Kidney tubule cell (primary cell): ENCODE measurements at regions not wholly inside any gene's neighbourhood (a gene's known extent, or its start where the extent isn't known, plus 50 kb on each side); places are given as distances from the start of the nearest gene placed in this dataset.
A peak's percentile ranks its signal among the peaks of the same experiment; 100 is the strongest.
"Not testable (repeated sequence)": the region's sequence is repeated elsewhere in the genome, so short reads cannot be mapped to it uniquely, and the experiment has no call there.

ENCODE experiments used
- DNase-seq: peaks from one replicate; pipeline ENCODE4 v3.0.0-alpha.2; 2018; ENCODE audit warnings: low spot score

DNA sequence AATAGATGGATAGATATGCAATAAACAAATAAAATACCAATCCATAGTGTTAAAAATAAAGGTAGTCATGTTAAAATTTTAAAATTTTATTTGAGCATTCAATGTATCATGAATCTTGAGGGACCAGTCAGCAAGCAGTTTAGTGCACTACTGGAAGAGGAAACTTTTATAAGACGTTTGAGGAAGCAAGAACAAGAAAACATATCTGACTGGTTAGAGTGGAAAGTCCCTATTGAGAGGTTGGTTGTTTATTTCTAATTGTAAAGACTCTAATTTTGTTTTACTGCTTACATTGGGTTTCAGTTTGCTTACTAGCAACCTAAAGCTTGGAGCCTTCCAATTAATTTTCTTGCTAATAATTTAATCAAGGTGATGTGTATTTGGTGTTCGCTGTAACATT is 786.2 kb downstream of the RAB28 start:
- no peak for DNase-seq

DNA sequence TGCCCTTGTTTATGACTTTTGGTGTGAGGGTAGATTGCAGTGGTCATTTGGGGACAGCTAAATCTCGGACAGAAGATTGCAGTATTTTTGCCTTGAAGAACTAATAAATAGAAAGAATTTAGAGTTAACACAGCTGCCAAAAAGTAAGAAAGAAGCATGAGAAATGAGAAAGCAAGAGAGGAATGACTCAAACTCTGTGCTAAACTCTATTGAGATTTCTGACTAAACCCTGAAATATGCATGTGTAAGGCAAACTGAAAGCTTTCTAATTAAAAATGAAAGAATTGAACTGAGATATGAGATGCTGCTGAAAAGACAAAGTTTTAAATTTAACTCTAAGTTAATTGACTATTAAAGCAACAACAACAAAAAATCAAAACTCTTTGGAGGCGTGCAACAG is 791.3 kb downstream of the RAB28 start:
- DNase-seq: no peak

DNA sequence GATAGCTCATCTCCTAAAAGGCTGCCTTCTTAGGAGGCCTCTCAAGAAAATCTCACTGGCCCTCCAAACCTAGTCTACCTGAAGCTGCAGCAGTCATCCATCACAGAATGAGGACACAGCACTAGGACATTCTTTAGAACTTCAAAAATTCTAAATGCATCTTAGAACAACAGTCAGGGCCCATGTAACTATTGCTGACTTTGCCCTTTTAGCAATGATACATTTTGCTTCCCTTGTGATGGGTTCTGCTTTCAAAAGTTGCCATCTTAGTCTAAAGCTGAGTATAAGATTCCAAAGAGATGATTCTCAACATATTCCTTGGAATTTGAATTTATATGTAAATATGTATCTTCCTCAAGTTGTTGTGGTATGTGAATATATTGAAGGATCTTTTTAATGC is 793.0 kb downstream of the RAB28 start:
- DNase-seq: no peak

DNA sequence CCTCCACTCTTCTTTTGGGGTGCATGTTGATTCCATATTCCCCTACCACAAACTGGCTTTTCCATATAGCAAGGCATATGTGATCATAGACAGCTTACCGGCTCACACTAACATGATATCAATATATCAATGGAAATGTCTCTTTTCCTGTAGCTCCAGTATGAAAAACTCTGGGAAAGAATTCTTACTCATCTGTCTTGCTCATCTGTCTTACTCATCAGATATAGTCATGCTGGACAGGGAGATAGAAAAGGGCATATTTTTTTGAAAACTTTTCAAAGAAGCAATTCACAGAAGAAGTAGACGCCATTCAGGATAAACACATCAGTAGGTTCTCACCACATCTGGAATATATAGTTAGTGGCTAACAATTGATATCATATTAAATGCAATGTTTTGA is 794.7 kb downstream of the RAB28 start:
- DNase-seq: peak; percentile 9

DNA sequence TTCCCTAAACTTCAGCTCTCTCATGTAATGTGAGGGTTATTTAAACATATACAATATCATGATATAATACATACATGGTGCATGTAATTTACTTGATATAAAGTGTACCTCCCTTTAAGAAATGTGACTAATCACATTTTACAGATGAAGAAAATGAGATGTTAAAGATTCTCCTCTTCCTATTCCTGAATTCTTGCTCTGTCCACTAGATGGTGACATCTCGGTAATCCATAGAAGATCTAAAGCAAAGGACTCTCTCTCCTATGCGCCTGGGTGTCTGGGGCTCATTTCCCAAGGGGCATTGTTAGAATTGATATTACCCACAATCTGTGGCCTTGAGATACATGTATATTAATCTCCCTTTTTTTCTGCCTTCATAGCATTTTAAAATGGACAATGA is 804.9 kb downstream of the RAB28 start:
- peak; percentile 3 for DNase-seq

DNA sequence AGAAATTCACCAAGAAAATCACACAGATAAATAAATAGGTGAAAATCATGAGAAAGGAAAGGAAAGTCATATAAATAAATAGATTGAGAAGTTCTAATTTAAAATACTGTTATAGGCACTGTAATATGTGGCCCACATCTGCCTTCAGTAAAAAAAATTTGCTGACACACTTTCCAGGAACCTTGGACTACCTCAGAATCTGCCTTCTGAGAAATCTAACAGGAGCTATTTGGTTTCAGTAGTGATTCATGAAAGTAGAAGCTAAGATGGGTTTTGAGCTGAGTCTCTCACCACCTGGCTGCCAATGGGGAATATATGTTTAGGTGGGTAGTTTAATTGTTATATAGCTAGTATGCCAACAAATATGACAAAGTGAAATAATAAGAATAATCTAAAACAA is 810.0 kb downstream of the RAB28 start:
- no peak for DNase-seq

DNA sequence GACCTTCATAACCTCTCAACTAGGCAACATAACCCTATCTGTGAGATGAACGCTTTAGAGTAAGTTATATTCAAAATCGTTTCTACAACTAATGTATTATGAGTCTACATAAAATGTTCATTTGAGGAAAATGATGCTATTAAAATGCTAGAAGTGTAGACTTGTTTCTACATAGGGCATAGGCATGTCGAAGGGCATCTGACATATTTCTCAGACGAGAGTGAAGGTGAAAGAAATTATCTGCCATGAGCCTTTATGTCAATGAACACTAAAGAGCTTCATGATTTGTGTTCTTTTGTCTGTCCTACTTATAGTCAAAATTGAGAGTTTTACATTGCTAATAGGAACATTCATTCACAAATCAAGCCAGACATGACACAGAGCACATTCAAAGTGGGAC is 811.8 kb downstream of the RAB28 start:
- DNase-seq: no peak

DNA sequence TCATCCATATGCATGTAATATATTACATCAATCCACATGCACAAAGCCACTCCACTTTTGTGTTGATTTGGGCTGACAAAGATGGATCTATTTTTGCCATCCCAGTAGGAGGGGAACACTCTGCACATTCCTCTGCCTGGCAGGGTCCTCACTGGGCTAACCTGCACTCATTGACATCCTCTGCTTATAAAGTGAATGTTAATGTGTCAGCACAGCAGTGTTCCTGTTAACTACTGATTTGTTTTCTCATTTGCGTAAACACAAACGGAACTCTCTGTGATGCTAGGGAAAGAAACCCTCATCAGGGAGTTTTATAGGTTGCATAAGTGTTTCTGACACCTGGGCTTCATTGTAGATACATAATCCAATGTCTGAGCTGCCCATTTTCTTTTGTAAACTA is 826.0 kb downstream of the RAB28 start:
- DNase-seq: no peak

DNA sequence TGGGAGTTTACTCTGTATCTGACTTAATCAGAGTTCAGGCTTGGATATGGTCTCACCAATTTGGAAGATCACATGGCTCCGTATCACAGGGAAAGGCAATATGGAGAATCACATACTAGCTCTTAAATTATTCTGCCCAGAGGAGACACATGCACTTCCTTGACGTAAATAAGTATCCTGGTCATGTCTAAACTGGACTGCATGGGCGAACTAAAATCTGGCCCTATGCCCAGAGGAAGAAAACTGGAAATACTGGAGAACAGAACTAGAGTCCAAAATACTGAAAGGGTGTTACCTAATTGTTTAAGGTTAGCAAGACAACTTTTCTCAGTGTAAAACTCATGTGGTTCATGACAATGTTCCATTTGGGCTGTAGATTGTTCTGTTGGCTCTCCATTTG is 832.3 kb downstream of the RAB28 start:
- no peak for DNase-seq

DNA sequence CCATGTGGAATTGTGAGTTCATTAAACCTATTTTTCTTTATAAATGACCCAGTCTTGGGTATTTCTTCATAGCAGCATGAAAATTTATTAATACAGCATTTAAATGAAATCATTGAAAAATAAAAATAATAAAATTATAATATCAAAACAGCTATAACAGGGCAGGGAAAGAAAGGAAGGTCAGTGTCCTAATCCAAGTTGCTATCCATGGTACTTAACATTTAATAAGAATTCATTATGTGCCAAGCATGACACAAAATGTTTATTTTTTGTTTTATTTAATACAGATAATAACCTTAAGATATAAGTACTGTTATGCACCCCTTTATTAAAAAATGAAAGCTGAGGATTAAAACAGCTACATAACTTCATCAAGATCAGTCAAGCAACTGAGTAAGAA is 838.4 kb downstream of the RAB28 start:
- DNase-seq: no peak

DNA sequence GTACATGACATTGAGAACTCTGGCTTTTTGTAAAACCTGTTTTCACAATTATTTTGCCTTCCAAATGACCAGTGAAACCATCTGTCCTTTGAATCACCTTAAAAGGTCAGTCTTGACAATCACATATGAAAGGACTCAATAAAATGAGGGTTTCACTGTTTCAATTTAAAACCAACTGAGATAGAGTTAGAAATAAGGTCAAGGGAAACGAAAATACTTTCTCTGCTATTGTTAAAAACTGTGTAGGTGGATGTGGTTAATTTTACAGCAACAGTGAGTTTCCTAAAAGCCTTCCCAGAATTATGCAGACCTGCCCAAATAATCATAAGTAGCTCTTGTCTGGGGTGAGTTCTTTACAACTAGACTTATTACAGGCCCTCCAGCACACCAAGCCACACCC is 839.9 kb downstream of the RAB28 start:
- no peak for DNase-seq

DNA sequence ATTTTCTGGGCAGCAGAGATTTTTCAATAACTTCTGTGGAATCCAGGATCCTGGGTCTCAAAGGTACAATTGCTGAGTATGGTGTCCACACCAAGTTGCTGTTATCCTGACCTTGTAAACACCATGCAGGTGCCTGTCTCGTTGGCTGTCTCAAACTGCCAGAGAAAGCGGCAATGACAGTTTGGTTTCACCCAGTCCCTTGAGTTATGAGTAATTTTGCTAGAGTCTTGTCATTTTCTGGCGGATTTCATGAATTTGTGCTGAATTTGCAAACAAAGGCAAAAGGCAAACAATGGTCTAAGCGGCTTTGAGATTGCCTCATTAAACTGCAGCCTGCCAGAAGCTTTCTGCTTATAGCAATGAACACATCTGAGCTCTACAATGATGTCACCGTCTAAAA is 847.9 kb downstream of the RAB28 start:
- DNase-seq: no peak

DNA sequence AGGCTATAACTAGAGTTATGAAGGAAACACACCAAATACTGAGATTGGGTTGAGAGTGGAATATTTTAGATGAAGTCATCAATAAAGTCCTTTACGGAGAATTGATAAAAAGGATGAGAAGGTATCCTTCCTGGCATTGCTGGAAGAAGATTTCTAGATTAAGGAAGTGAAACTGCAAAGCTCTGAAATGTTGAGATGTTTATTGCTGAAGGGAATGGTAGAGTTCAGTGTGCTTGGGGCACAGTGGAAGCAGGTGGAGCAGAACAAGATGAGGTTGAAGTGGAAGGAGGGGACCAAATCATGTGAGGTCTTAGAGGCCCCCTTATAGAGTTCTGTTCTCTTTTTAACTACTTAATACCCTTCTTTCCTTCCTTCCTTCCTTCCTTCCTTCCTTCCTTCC is 848.5 kb downstream of the RAB28 start:
- DNase-seq: no peak

DNA sequence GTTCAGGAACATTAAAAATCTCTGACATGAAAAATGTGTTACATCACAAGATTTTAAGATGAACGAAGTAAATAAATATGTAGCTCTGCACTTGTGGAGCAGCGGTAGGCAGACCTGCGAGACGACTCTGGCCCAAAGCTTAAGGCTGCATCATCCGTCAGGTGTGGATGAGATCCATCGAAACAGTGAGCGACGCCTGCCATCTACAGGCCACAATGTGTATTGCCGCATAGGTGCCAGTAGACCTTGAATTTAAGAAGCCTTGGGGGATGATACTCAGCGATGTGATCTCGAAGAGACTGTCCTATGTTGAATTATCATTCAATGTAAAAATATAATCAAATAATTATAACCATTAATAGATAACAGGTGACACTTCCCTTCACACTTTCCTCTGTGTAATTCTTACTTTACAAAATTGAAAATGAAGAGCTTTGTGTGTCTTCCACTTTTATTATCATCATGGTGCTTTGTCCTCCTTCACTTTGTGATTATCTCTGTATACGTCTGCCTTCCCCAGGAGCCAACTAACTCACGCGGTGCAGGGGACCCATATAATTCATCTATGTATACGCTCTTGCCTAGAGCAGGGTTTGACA is 851.0 kb downstream of the RAB28 start:
- peak; percentile 75 for DNase-seq

DNA sequence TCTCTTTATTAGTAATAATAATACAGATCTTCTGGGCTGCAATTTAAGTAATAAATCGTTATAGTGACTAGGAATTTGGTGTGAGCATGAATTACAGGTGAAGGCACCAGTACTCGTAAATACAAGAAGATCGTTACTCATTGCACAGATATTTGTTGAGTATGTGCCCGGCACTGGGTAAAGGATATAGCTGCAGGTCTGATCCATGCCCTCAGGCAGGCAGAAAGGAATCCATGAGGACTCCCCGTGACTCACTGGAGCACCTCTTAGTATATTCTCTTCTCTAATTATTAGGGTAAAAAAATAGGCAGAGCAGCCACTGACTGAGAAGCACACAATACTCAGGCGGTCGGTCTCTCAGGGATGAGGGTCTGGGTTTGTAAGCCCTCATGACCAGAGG is 868.3 kb downstream of the RAB28 start:
- no peak for DNase-seq

DNA sequence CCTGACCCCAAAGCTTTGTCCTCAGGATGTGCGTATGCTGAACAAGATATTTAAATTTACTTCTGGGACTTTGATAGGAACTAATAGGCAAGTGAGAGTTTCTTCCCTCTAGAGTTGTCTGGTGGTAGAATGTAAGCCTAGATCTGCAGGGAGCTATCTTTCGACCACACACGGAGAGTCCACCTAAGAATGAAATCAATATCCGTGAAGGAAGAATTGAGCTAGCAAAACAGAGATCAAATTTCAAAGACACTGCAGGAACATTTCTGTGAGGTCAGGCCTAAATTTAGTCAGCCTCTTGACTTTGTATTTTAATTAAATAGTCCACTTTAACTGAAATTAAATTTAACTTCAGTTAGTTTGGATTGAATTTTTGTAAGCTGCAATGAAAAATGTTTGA is 871.3 kb downstream of the RAB28 start:
- DNase-seq: no peak

DNA sequence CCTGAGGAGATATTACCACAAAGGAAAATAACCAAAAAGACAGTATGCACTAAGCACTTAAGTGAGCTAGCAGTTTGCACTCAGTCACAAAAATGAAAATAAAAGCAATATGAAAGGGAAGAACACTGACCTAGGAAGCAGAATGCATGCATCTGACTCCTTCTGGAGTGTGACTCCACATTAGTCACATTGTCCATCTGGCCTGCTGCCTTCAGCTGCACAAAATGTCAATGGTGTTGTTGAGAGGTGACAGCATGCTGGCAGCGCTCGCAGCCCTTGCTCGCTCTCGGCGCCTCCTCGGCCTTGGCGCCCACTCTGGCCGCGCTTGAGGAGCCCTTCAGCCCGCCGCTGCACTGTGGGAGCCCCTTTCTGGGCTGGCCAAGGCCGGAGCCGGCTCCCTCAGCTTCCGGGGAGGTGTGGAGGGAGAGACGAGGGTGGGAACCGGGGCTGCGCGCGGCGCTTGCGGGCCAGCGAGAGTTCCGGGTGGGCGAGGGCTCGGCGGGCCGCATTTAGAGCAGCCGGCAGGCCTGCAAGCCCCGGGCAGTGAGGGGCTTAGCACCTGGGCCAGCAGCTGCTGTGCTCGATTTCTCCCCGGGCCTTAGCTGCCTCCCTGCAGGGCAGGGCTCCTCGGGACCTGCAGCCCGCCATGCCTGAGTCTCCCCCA is 874.8 kb downstream of the RAB28 start:
- not testable (repeated sequence) for DNase-seq

DNA sequence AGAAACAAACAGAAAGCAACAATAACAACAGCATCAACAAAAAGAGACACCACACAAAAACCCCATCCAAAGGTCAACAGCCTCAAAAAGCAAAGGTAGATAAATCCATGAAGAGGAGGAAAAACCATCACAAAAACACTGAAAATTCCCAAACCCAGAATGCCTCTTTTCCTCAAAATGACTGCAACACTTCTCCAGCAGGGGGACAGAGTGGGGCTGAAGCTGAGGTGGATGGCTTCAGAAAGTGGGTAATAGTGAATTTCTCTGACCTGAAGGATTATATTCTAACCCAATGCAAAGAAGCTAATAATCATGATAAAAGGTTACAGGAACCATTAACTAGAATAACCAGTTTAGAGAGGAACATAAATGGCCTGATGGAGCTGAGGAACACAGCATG is 888.2 kb downstream of the RAB28 start:
- DNase-seq: no peak

DNA sequence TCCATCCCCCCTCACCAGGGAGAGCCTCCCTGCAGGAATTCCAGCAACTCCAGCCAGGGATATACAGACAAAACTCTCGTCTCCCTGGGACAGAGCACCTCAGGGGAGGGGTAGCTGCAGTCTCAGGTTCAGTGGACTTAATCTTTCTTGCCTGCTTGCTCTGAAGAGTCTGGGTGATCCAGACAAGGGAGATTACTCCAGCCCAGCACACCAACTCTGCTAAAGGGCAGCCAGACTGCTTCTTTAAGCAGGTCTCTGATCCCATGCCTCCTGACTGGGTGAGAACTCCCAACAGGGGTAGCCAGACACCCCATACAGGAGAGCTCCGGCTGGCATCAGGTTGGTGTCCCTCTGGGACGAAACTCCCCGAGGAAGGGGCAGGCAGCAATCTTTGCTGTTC is 888.7 kb downstream of the RAB28 start:
- no peak for DNase-seq

DNA sequence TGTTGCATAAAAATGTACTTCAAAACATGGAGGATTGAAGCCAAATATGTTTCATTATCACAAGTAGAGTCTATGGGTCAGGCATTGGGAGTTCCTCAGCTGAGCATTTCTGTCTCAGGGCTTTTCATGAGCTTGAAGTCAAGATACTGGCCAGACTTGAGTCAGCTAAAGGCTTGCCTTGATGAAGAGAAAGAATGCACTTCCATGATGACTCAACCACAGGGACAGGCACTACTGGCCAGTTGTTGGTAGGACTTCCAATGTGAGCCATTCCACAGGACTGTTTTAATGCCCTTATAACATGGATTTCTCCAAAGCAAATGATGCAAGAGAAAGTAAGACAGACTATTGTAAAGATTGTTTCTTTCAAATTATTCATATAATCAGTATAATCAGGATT is 895.6 kb downstream of the RAB28 start:
- no peak for DNase-seq

DNA sequence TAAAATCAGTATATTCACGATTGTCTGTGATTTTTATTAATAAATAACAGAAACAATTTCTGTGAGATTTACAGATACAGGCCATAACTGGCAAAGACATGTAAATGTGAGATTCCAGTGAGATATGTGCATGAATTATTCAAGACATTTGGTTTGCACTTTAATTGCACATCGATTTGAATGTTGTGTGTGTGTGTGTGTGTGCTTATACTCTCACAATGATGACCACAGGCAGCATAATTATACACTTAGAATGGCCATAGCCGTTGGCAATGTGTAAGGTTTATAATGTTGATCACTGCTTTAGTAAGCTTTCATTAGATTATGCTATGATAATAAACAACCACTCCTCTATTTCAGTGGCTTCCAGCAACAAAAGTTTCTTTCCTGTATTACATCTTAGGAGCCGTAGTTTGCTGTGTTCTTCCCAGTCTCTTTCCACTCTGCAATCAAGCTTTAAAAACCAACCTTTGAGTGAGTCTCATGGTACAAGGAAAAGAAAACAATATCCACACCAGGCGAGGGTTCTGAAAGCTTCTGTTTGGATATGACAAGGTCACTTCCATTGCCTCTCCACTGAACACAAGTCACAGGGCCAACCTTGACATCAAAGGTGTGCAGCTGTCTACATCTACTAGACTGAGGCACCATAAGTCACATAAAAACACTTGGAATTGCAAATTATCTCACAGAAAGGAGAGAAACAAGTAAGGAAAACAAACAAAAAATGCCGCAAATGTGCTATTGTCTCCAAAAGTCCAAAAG is 897.7 kb downstream of the RAB28 start:
- DNase-seq: no peak

DNA sequence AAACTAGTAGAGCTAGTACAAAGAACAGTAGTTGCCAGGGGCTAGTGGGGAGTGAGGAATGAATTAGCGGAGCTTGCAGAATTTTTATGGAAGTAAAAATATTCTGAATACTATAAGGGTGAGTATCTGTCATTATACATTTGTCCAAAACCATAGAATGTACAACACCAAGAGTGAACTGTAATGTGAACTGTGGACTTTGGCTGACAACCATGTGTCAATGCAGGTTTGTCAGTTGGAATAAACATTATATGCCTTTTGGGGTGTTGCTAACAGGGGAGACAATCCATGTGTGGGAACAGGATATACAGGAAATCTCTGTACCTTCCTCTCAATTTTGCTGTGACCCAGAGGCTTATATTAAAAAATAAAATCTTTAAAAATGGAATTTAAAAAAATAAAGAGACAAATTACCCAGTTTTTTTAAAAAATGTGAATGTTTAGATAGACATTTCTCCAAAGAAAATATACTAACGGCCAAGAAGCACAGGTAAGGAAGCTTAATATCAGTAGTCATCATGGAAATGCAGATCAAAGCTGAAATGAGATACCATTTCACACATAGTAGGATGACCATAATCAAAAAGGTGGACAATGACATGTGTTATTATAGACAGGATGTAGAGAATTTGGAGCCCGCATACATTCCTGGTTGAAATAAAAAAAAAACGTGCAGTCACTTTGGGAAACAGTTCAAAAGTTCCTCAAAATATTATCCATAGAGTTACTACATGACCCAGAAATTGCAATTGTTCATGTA is 899.8 kb downstream of the RAB28 start:
- no peak for DNase-seq

DNA sequence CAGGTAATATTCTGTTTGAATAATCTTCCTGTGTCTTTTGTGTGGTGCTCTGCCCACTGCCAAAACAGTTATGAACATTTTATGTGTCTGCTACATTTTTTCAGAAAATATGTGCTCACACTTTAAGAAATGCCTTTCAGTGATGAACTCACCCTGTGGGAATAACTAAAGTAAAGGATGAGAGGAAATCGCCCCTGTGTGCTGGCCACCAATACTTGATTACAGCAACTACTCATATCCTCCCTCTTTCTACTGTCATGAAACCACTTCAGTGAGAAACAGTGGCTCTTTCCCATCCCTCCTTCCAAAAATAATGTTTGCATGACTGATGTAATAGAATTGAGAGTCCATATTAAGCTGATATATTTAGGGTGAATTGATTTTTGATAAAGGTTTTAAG is 900.9 kb downstream of the RAB28 start:
- no peak for DNase-seq
